ENCODE measurements at regions not wholly inside any gene's neighbourhood (a gene's known extent, or its start where the extent isn't known, plus 50 kb on each side); places are given as distances from the start of the nearest gene placed in this dataset.

DNA sequence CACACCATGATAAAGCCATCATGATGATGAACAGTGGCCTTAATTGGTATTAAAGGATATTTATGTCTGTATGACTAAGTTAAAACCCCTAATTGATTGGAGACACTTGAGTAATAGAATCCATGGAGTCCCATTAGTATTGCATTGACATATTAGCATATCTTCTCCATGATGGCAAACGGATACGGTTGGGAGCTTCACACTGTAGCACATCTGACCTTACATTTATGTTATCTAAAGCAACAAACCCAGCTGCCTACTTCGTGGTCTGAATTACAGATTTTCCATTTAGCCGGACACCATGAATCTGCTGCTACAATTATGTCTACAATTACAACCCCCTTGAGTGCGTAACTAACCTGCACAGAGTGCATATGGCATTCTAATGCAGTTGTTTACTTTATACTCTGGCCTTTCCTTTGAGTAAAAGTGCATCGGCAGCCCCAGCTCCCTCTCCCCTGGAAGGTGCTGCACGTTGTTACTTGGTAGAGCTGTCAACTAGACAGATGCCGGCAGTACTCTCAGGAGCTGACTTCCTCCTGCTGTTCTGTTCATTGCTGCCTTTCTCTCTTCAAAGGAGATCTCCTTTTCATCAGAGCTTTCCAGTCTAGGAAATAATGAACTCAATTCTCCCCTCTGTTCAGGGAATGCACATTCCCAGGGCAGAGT lies 92.1 kb downstream of the LRRC30 start:
- DNase-seq (no peak), ATAC-seq (replicated peaks in 1 of 4) (no peak)
- no peaks in the 10 kb centered on the region for H3K9me3 ChIP-seq
- H3K36me3 ChIP-seq (ENCODE audit: control insufficient read depth in 2 of 2, extremely low read depth in 1 of 2, insufficient read depth in 1 of 2, low read length in 1 of 2): no peaks in the 10 kb centered on the region
- H3K4me1 Mint-ChIP-seq: no peaks in the 10 kb centered on the region
- 50% methylated on average over 5 of the region's 8 CpGs for WGBS (ENCODE audit: insufficient coverage)
- ChIA-PET POLR2A (no interaction called here), CTCF (no interaction called here)
- H3K27me3 Mint-ChIP-seq: peaks cover 0 to 5% of the 10 kb centered on the region in 2 donors
- no peak overlapping the region for H3K4me3 ChIP-seq (ENCODE audit: control insufficient read depth in 1 of 2, extremely low read depth in 1 of 2, low read length in 1 of 2)
- no peaks in the 10 kb centered on the region for H3K36me3 Mint-ChIP-seq
- no peaks in the 10 kb centered on the region for H3K4me1 ChIP-seq (ENCODE audit: control insufficient read depth in 1 of 2, extremely low read depth in 1 of 2, insufficient read depth in 2 of 2, low read length in 2 of 2)
- no peak overlapping the region for H3K27ac Mint-ChIP-seq
- H3K27me3 ChIP-seq (replicated peaks in 1 of 2; ENCODE audit: control insufficient read depth in 2 of 2, extremely low read depth in 1 of 2, insufficient read depth in 2 of 2, low read length in 1 of 2): no peaks in the 10 kb centered on the region
- peaks cover 4 to 23% (median 9%) of the 10 kb centered on the region in 3 donors for H3K9me3 Mint-ChIP-seq
- H3K27ac ChIP-seq (ENCODE audit: low read length): no peak overlapping the region
- H3K4me3 Mint-ChIP-seq: no peak overlapping the region

DNA sequence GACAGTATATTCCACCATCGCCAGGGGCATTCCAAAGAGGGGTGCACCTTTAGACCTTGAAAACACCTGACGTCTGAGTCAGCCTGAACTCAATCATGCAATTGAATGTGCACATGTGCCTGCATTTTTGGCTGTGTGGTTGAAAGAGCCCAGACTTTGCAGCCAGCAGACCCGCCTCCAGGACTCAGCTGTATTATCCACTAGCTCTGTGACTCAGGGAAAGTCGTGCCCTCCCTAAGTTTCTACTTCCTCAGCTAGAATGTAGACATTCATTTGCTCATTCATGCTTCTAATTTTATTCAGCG lies 94.2 kb downstream of the LRRC30 start:
- Mint-ChIP-seq H3K9me3 (peaks cover 4 to 23% (median 9%) of the 10 kb centered on the region in 3 donors), H3K36me3 (no peaks in the 10 kb centered on the region), H3K27me3 (peaks cover 0 to 5% of the 10 kb centered on the region in 2 donors), H3K4me1 (no peaks in the 10 kb centered on the region), H3K4me3 (no peak overlapping the region), H3K27ac (no peak overlapping the region)
- Histone ChIP-seq H3K4me1 (ENCODE audit: control insufficient read depth in 1 of 2, extremely low read depth in 1 of 2, insufficient read depth in 2 of 2, low read length in 2 of 2) (no peaks in the 10 kb centered on the region), H3K36me3 (ENCODE audit: control insufficient read depth in 2 of 2, extremely low read depth in 1 of 2, insufficient read depth in 1 of 2, low read length in 1 of 2) (no peaks in the 10 kb centered on the region), H3K4me3 (ENCODE audit: control insufficient read depth in 1 of 2, extremely low read depth in 1 of 2, low read length in 1 of 2) (no peak overlapping the region), H3K27ac (ENCODE audit: low read length) (no peak overlapping the region), H3K27me3 (replicated peaks in 1 of 2; ENCODE audit: control insufficient read depth in 2 of 2, extremely low read depth in 1 of 2, insufficient read depth in 2 of 2, low read length in 1 of 2) (no peaks in the 10 kb centered on the region), H3K9me3 (no peaks in the 10 kb centered on the region)
- CTCF ChIA-PET: no interaction called here
- ATAC-seq (replicated peaks in 1 of 4) (no peak), DNase-seq (no peak)
- POLR2A ChIA-PET: no interaction called here
- 69% methylated on average over 4 of the region's 5 CpGs for WGBS (ENCODE audit: insufficient coverage)

DNA sequence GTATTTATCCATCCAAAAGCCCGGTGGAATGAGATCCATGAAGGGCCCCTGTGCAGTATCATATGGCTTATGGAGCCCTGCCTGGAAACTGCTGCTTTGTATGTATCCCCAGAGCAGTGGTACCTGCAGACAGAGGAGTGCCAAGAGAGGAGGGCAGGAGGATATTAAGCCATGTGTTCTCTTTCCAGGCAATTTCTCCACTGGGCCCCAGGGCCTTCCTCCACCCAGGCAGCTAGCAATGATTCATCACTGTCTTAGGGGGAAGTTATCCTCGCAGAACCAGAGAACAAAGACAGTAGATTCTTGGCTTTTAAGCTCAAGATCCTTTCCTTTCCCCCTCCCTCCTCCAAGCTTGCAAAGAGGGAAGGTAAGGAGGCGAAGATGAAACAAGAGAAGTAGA lies 98.1 kb downstream of the LRRC30 start:
- H3K4me3 ChIP-seq (ENCODE audit: control insufficient read depth in 1 of 2, extremely low read depth in 1 of 2, low read length in 1 of 2): no peak overlapping the region
- POLR2A ChIA-PET: no interaction called here
- no peaks in the 10 kb centered on the region for H3K27me3 ChIP-seq (replicated peaks in 1 of 2; ENCODE audit: control insufficient read depth in 2 of 2, extremely low read depth in 1 of 2, insufficient read depth in 2 of 2, low read length in 1 of 2)
- no peak overlapping the region for H3K27ac Mint-ChIP-seq
- H3K4me1 Mint-ChIP-seq: no peaks in the 10 kb centered on the region
- WGBS (ENCODE audit: insufficient coverage): no CpG with 5 or more reads among the region's 3 CpGs
- no peaks in the 10 kb centered on the region for H3K9me3 ChIP-seq
- DNase-seq (no peak), ATAC-seq (replicated peaks in 1 of 4) (no peak)
- no peaks in the 10 kb centered on the region for H3K36me3 ChIP-seq (ENCODE audit: control insufficient read depth in 2 of 2, extremely low read depth in 1 of 2, insufficient read depth in 1 of 2, low read length in 1 of 2)
- peaks cover 4 to 20% (median 9%) of the 10 kb centered on the region in 3 donors for H3K9me3 Mint-ChIP-seq
- H3K4me3 Mint-ChIP-seq: no peak overlapping the region
- H3K27me3 Mint-ChIP-seq: no peaks in the 10 kb centered on the region
- CTCF ChIA-PET: no interaction called here
- H3K27ac ChIP-seq (ENCODE audit: low read length): no peak overlapping the region
- no peaks in the 10 kb centered on the region for H3K4me1 ChIP-seq (ENCODE audit: control insufficient read depth in 1 of 2, extremely low read depth in 1 of 2, insufficient read depth in 2 of 2, low read length in 2 of 2)
- no peaks in the 10 kb centered on the region for H3K36me3 Mint-ChIP-seq

DNA sequence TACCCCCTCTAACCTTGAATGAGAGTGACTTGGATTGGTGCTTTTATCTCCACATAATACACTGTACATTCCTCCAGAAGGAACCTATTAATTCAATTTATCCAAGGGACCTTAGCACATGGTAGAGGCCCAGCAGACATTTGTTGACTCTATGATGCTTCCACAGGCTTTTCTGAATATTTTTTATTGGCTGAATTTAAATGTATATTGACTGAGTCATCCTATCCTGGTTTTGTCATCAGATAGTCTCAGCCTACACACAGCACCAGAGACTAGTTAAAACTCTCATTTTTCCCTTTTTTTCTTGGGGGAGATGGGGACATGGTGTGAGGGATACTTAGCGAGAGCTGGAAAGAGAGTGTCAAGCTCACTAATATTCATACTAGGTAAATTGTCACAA lies 101.6 kb downstream of the LRRC30 start:
- WGBS (ENCODE audit: insufficient coverage): no CpG with 5 or more reads among the region's 1 CpG
- H3K27me3 Mint-ChIP-seq: no peaks in the 10 kb centered on the region

DNA sequence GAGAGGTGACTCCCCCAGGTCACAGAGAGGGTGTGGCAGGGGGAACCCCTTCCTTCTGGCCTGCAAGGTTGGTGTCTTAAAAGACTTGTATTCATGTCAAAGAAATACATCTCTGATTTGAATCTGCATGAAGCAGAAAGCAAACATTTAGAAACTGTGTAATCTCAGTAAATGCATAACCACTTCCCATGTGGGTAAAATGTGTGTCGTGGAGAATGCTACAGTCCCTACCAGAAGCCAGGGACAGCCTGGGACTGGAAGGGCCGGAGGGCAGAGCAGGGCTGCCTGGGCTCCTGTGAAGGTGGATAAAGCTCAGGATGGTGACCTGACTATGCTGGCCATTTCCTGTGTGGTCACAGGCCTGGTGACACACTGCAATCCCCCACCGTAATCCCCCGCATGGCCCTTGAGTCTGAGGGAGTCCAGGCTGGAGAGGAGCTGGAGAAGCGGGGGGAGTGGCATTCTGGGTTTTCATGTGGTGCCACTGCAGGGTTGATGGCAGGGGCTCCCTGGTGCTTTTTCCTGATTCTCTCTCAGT lies 102.2 kb downstream of the LRRC30 start:
- Histone ChIP-seq H3K9me3 (no peaks in the 10 kb centered on the region), H3K27ac (ENCODE audit: low read length) (no peak overlapping the region), H3K27me3 (replicated peaks in 1 of 2; ENCODE audit: control insufficient read depth in 2 of 2, extremely low read depth in 1 of 2, insufficient read depth in 2 of 2, low read length in 1 of 2) (no peaks in the 10 kb centered on the region), H3K36me3 (ENCODE audit: control insufficient read depth in 2 of 2, extremely low read depth in 1 of 2, insufficient read depth in 1 of 2, low read length in 1 of 2) (no peaks in the 10 kb centered on the region), H3K4me3 (ENCODE audit: control insufficient read depth in 1 of 2, extremely low read depth in 1 of 2, low read length in 1 of 2) (no peak overlapping the region), H3K4me1 (ENCODE audit: control insufficient read depth in 1 of 2, extremely low read depth in 1 of 2, insufficient read depth in 2 of 2, low read length in 2 of 2) (no peaks in the 10 kb centered on the region)
- 88% methylated on average over 3 of the region's 5 CpGs for WGBS (ENCODE audit: insufficient coverage)
- Mint-ChIP-seq H3K4me1 (no peaks in the 10 kb centered on the region), H3K4me3 (no peak overlapping the region), H3K27me3 (no peaks in the 10 kb centered on the region), H3K27ac (no peak overlapping the region), H3K36me3 (no peaks in the 10 kb centered on the region), H3K9me3 (peaks cover 0 to 3% (median 0%) of the 10 kb centered on the region in 3 donors)
- DNase-seq (no peak), ATAC-seq (replicated peaks in 1 of 4) (no peak)
- ChIA-PET POLR2A (no interaction called here), CTCF (no interaction called here)

More for the DNA sequence above, 101.6 kb downstream of the LRRC30 start:
- ChIA-PET CTCF (interaction anchor here in 1 of 2 donors (0.7 kb wide), 1 partner anchor 13 kb away, joined by 3 read pairs; no protein-coding TSS in a partner anchor), POLR2A (no interaction called here)
- no peak overlapping the region for H3K4me3 ChIP-seq (ENCODE audit: control insufficient read depth in 1 of 2, extremely low read depth in 1 of 2, low read length in 1 of 2)
- no peaks in the 10 kb centered on the region for H3K4me1 Mint-ChIP-seq
- H3K36me3 Mint-ChIP-seq: no peaks in the 10 kb centered on the region
- no peaks in the 10 kb centered on the region for H3K27me3 ChIP-seq (replicated peaks in 1 of 2; ENCODE audit: control insufficient read depth in 2 of 2, extremely low read depth in 1 of 2, insufficient read depth in 2 of 2, low read length in 1 of 2)
- no peak overlapping the region for H3K4me3 Mint-ChIP-seq
- ATAC-seq (replicated peaks in 1 of 4): no peak
- no peak for DNase-seq
- H3K27ac ChIP-seq (ENCODE audit: low read length): no peak overlapping the region
- H3K4me1 ChIP-seq (ENCODE audit: control insufficient read depth in 1 of 2, extremely low read depth in 1 of 2, insufficient read depth in 2 of 2, low read length in 2 of 2): no peaks in the 10 kb centered on the region
- no peak overlapping the region for H3K27ac Mint-ChIP-seq
- H3K9me3 Mint-ChIP-seq: peaks cover 0 to 7% (median 3%) of the 10 kb centered on the region in 3 donors
- H3K9me3 ChIP-seq: no peaks in the 10 kb centered on the region
- H3K36me3 ChIP-seq (ENCODE audit: control insufficient read depth in 2 of 2, extremely low read depth in 1 of 2, insufficient read depth in 1 of 2, low read length in 1 of 2): no peaks in the 10 kb centered on the region

DNA sequence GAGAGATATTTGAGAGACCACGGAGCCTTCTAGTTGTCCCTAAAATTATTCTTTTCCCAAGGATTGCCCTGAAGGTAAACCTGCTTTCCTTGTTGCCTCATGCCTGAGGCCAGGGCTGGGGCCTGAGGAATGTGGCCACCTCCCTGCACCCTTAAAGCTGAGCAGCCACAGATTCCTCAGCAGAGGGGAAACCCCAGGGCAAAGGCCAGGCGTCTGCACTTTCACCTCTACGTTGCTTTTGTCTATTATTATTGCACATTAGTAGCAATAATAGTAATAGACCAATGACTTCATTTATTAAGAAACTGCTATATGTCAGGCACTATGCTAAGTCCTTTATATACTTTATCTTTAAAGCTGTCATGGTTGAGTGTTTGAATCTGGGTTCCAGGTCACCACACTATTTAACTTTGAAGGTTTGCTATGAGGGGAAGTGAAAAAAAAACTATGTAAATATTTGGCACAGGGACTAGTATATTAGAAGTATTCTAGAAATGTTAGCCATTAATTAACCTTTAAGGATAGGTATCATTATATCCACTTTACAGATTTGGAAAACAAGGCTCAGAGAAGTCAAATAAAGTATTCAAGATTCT lies 104.2 kb downstream of the LRRC30 start:
- CTCF ChIA-PET: no interaction called here
- no peaks in the 10 kb centered on the region for H3K27me3 Mint-ChIP-seq
- POLR2A ChIA-PET: no interaction called here
- Histone ChIP-seq H3K27me3 (replicated peaks in 1 of 2; ENCODE audit: control insufficient read depth in 2 of 2, extremely low read depth in 1 of 2, insufficient read depth in 2 of 2, low read length in 1 of 2) (no peaks in the 10 kb centered on the region), H3K9me3 (no peaks in the 10 kb centered on the region), H3K4me1 (ENCODE audit: control insufficient read depth in 1 of 2, extremely low read depth in 1 of 2, insufficient read depth in 2 of 2, low read length in 2 of 2) (no peaks in the 10 kb centered on the region), H3K36me3 (ENCODE audit: control insufficient read depth in 2 of 2, extremely low read depth in 1 of 2, insufficient read depth in 1 of 2, low read length in 1 of 2) (no peaks in the 10 kb centered on the region), H3K27ac (ENCODE audit: low read length) (no peak overlapping the region), H3K4me3 (ENCODE audit: control insufficient read depth in 1 of 2, extremely low read depth in 1 of 2, low read length in 1 of 2) (no peak overlapping the region)
- H3K4me3 Mint-ChIP-seq: no peak overlapping the region
- no peak overlapping the region for H3K27ac Mint-ChIP-seq
- ATAC-seq (replicated peaks in 1 of 4): no peak
- no peak for DNase-seq
- H3K9me3 Mint-ChIP-seq: peaks cover 0 to 4% (median 3%) of the 10 kb centered on the region in 3 donors
- H3K36me3 Mint-ChIP-seq: no peaks in the 10 kb centered on the region
- no peaks in the 10 kb centered on the region for H3K4me1 Mint-ChIP-seq
- no CpG with 5 or more reads among the region's 3 CpGs for WGBS (ENCODE audit: insufficient coverage)
